Hepatocyte (in vitro differentiated cells): ENCODE measurements at regions not wholly inside any gene's neighbourhood (a gene's known extent, or its start where the extent isn't known, plus 50 kb on each side); places are given as distances from the start of the nearest gene placed in this dataset.

Experiments
- CTCF ChIP-seq: fragments of 200-600 bp; sonication (generic); IDR thresholded peaks from 2 replicates; pipeline ENCODE4 v1.5.1; 2016; ENCODE audit warnings: antibody characterized with exemption, mild to moderate bottlenecking; ENCODE audit not compliant: poor library complexity
- EZH2 ChIP-seq: fragments of 200-600 bp; sonication (generic); IDR thresholded peaks from 2 replicates; pipeline ENCODE4 v1.6.1; 2016; ENCODE audit warnings: antibody characterized with exemption, mild to moderate bottlenecking, borderline replicate concordance
- EZH2phosphoT487 ChIP-seq: fragments of 200-600 bp; sonication (generic); IDR thresholded peaks from one replicate; pipeline ENCODE4 v1.6.1; 2018; ENCODE audit warnings: antibody characterized with exemption, mild to moderate bottlenecking, low read depth, moderate library complexity; ENCODE audit not compliant: unreplicated experiment, severe bottlenecking

- no peak for TF ChIP-seq EZH2phosphoT487
- TF ChIP-seq CTCF, result no peak
- no peak for TF ChIP-seq EZH2
Measured at GRCh38 chr10:71131096-71131495, 81.3 kb upstream of the UNC5B start.
